A673 (cell line): ENCODE measurements at regions not wholly inside any gene's neighbourhood (a gene's known extent, or its start where the extent isn't known, plus 50 kb on each side); places are given as distances from the start of the nearest gene placed in this dataset.

Source experiments
- BruUV-seq: library from RNA; stranded (reverse); fragments of 400-500 nt; replicated peaks from 2 replicates; lab custom pipeline; 2021; lab: Mats Ljungman, UMichigan
- CTCF ChIA-PET: fragments of 300-600 bp; sonication (Branson Sonifier 250); formaldehyde crosslinking; loops from one replicate; lab custom pipeline; 2022; ENCODE audit warnings: antibody characterized with exemption; lab: Charles Lee
- POLR2A ChIA-PET: fragments of 300-600 bp; sonication (Branson Sonifier 250); formaldehyde crosslinking; loops from one replicate; lab custom pipeline; 2022; ENCODE audit warnings: antibody characterized with exemption; ENCODE audit not compliant: low non-redundant PET; lab: Charles Lee
- DNase-seq: peaks from one replicate; pipeline ENCODE4 v3.0.0-alpha.2; 2015; ENCODE audit warnings: low spot score
- H3K27ac ChIP-seq: fragments of 200-600 bp; sonication (generic); 2 replicates; pipeline ENCODE4 v1.5.1; 2016; ENCODE audit warnings: mixed run types, low read depth, mild to moderate bottlenecking, mixed read lengths, antibody characterized with exemption, low read length; ENCODE audit not compliant: poor library complexity, severe bottlenecking
- H3K27me3 ChIP-seq: fragments of 200-600 bp; sonication (generic); replicated peaks from 2 replicates; pipeline ENCODE4 v1.6.1; 2017; ENCODE audit warnings: mixed run types, low read depth, mild to moderate bottlenecking, mixed read lengths, antibody characterized with exemption, low read length; ENCODE audit not compliant: insufficient read depth, poor library complexity
- H3K36me3 ChIP-seq: fragments of 200-600 bp; sonication (generic); 2 replicates; pipeline ENCODE4 v1.6.1; 2016; ENCODE audit warnings: mixed run types, mild to moderate bottlenecking, mixed read lengths, antibody characterized with exemption, low read length; ENCODE audit not compliant: insufficient read depth, poor library complexity, severe bottlenecking
- H3K4me1 ChIP-seq: fragments of 200-600 bp; sonication (generic); 2 replicates; pipeline ENCODE4 v1.6.1; 2017; ENCODE audit warnings: mixed run types, mild to moderate bottlenecking, mixed read lengths, antibody characterized with exemption, low read length; ENCODE audit not compliant: insufficient read depth, poor library complexity, severe bottlenecking
- H3K4me3 ChIP-seq: fragments of 200-600 bp; sonication (generic); 2 replicates; pipeline ENCODE4 v1.5.1; 2016; ENCODE audit warnings: low read depth, mixed run types, mild to moderate bottlenecking, mixed read lengths, low read length; ENCODE audit not compliant: poor library complexity, severe bottlenecking
- H3K9me3 ChIP-seq: fragments of 200-600 bp; sonication (generic); 2 replicates; pipeline ENCODE4 v1.6.1; 2016; ENCODE audit warnings: mixed run types, low read depth, mild to moderate bottlenecking, mixed read lengths, antibody characterized with exemption, low read length; ENCODE audit not compliant: poor library complexity, severe bottlenecking
- CTCF ChIP-seq: fragments of 300-800, 200-600 bp; sonication (generic); conservative IDR thresholded peaks from 2 replicates; pipeline ENCODE4 v1.5.1; 2017; ENCODE audit warnings: low read depth, mild to moderate bottlenecking, antibody characterized with exemption, low read length, moderate library complexity, mixed read lengths
- EZH2 ChIP-seq: fragments of 200-600 bp; sonication (generic); IDR thresholded peaks from 2 replicates; pipeline ENCODE4 v1.6.1; 2017; ENCODE audit warnings: borderline replicate concordance, low read depth, mild to moderate bottlenecking, mixed read lengths, antibody characterized with exemption, low read length; ENCODE audit not compliant: poor library complexity, severe bottlenecking
- intact Hi-C: fragments of 100-400 bp; cut with micrococcal nuclease; formaldehyde crosslinking; loops from one replicate; pipeline ENCODE4 v1.10.0; 2022; ENCODE audit not compliant: unreplicated experiment

DNA sequence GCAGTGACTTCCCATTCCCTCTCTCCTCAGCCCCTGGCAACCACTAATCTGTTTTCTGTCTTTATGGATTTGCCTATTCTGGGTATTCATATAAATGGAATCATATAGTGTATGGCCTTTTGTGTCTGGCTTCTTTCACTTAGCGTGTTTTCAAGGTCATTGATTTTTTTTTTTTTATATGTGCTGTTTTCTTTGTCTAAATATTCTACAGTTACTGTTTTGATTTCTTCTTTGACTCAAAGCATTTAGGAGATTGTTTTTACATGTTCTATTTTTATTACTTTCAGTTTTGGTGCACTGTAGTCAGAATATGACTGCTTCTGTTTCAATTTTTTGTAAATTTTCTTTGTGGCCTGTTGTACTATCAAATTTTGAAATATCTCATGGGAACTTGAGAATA lies 71.9 kb upstream of the RNU6-1 start:
- H3K9me3 ChIP-seq, result peaks cover 3% of the 10 kb centered on the region
- CTCF ChIA-PET, result no interaction called here
- H3K36me3 ChIP-seq, result no peaks in the 10 kb centered on the region
- POLR2A ChIA-PET, result no interaction called here
- TF ChIP-seq EZH2 (no peak), CTCF (no peak)
- H3K27me3 ChIP-seq, result no peaks in the 10 kb centered on the region
- H3K4me3 ChIP-seq, result no peak overlapping the region
- no peak overlapping the region for H3K27ac ChIP-seq
- BruUV-seq, result no TSS peak
- H3K4me1 ChIP-seq, result no peaks in the 10 kb centered on the region
- intact Hi-C loops, result no loop called here
- no peak for DNase-seq

DNA sequence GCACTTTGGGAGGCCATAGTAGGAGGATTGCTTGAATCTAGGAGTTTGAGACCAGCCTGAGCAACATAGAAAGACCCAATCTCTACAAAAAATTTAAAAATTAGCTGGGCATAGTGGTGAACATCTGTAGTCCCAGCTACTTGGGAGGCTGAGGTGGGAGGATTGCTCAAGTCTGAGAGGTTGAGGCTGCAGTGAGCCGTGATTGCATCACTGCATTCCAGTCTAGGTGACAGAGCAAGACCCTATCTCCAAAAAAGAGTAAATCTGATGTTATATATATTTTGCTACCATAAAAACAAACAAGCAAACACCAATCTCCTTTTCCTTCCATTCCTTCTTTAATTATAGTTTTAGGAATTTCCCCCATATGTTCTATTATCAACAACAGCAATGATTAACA lies 74.2 kb upstream of the RNU6-1 start:
- ChIA-PET CTCF (no interaction called here), POLR2A (no interaction called here)
- H3K27ac ChIP-seq, result no peak overlapping the region
- intact Hi-C loops, result no loop called here
- no peaks in the 10 kb centered on the region for H3K27me3 ChIP-seq
- BruUV-seq, result no TSS peak
- TF ChIP-seq CTCF, result no peak
- TF ChIP-seq EZH2, result no peak
- no peaks in the 10 kb centered on the region for H3K4me1 ChIP-seq
- peaks cover 3% of the 10 kb centered on the region for H3K9me3 ChIP-seq
- no peak for DNase-seq
- H3K36me3 ChIP-seq, result no peaks in the 10 kb centered on the region
- no peak overlapping the region for H3K4me3 ChIP-seq

DNA sequence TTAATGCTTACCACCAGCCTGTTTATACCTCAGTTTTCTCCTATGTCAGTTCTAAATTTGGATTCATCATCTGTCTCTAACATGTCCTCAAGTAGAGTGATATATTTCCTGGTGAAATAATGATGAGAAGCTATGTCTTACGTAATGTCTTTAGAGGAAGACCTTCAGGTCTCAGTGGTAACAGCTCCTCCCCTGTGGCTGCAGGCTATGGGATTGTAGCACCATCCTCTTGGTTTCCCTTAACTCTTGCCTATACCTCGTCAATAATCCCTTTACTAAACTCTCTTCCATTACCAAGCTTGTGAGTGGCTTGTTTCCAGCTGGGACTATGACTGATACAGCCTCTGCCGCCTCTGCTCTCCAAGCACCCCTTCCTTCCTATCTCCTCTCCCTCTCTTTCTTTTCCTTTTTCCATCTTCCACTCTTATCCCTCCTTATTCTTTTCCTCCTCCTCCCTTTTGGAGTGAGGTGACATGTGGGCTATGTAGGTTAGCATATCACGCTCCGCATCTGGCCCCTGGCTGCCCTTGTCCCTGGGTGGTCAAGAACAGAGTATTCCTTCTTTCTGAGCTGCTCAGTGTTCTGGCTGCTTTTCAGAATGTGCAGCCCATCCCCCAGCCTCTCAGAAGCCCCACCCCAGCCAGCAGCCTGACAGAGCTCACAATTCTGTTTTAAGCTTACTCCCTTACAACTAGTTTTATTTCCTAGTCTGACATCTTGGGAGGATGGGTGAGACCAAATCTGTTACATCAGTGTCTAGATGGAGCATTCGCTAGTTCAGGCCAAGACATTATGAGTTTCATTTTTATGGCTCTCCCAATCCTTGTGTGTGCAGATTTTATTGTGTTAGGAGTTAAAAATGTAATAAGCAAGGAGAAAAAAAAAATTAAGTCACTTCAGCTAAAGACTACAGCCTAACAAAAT lies 75.0 kb upstream of the RNU6-1 start:
- Histone ChIP-seq H3K4me3 (no peak overlapping the region), H3K36me3 (no peaks in the 10 kb centered on the region), H3K4me1 (no peaks in the 10 kb centered on the region), H3K27ac (no peak overlapping the region), H3K27me3 (no peaks in the 10 kb centered on the region), H3K9me3 (peaks cover 2% of the 10 kb centered on the region)
- BruUV-seq, result no TSS peak
- POLR2A ChIA-PET, result no interaction called here
- no peak for TF ChIP-seq CTCF
- TF ChIP-seq EZH2, result no peak
- CTCF ChIA-PET, result no interaction called here
- intact Hi-C loops, result no loop called here
- no peak for DNase-seq
